Right atrium auricular region (tissue), 2 donors: ENCODE measurements at regions not wholly inside any gene's neighbourhood (a gene's known extent, or its start where the extent isn't known, plus 50 kb on each side); places are given as distances from the start of the nearest gene placed in this dataset.

Experiments used
- DNase-seq: peaks from one replicate; pipeline ENCODE4 v3.0.0-alpha.2; 2019; ENCODE audit warnings: low spot score
- H3K27ac ChIP-seq, 2 donors: fragments of 200-600 bp; sonication (generic); 1 replicate in 1 of 2; 2 replicates in 1 of 2; pipeline ENCODE4 v1.5.1; 2016 to 2019
- H3K27me3 ChIP-seq, 2 donors: fragments of 200-600 bp; sonication (generic); one replicate each; pipeline versions ENCODE4 v1.5.1 to v1.6.0; 2017 to 2019
- H3K36me3 ChIP-seq: fragments of 200-600 bp; sonication (generic); one replicate; pipeline ENCODE4 v1.5.1; 2016
- H3K4me1 ChIP-seq, 2 donors: fragments of 200-600 bp; sonication (generic); one replicate each; pipeline versions ENCODE4 v1.5.1 to v1.6.0; 2017 to 2019
- H3K4me3 ChIP-seq, 2 donors: fragments of 200-600 bp; sonication (generic); 1 replicate in 1 of 2; 2 replicates in 1 of 2; pipeline ENCODE4 v1.5.1; 2017 to 2019; ENCODE audit warnings: mild to moderate bottlenecking in 1 of 2, moderate library complexity in 1 of 2
- H3K9me3 ChIP-seq, 2 donors: fragments of 200-600 bp; sonication (generic); one replicate each; pipeline ENCODE4 v1.5.1; 2019
- TF ChIP-seq, protein P1 (sequence below), 2 donors: fragments of 200-600 bp; sonication (generic); IDR thresholded peaks; one replicate each; pipeline ENCODE4 v1.5.1; 2019; ENCODE audit warnings: antibody characterized with exemption in 2 of 2

DNA sequence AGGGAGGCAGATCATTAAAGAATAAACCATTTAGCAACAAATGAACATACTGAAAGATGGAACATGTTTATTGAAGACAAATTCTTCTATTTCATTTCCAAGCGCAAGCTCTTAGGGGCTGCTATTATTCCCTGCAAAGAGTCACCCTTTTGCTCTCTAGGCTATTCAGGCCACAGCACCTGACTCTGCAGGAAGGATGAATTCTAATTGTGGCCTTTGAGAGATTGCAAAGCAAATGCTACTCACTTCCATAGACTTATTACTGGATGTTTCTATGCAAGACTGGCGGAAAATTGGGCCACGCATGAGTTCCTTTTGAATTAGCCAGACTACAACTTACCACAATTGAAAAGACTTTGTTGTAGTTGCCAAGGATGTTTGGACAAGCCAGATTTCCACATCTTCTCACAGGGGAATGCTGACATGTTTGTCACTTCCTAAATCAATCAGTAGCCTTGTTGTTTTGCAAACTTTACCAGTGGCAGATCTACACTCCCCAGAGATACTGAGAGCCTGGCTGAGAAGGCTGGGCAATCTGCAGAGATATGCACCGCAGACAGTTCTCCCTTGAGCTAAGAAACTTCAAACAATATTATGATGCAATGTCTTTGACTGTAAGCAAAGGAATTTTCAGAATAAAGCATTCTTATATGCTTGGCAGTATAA is 334.3 kb upstream of the SYT1 start:
- no peaks in the 10 kb centered on the region for H3K27me3 ChIP-seq
- H3K4me1 ChIP-seq, result no peaks in the 10 kb centered on the region
- no peak overlapping the region for H3K4me3 ChIP-seq
- H3K27ac ChIP-seq, result no peak overlapping the region
- TF ChIP-seq, protein P1, sequence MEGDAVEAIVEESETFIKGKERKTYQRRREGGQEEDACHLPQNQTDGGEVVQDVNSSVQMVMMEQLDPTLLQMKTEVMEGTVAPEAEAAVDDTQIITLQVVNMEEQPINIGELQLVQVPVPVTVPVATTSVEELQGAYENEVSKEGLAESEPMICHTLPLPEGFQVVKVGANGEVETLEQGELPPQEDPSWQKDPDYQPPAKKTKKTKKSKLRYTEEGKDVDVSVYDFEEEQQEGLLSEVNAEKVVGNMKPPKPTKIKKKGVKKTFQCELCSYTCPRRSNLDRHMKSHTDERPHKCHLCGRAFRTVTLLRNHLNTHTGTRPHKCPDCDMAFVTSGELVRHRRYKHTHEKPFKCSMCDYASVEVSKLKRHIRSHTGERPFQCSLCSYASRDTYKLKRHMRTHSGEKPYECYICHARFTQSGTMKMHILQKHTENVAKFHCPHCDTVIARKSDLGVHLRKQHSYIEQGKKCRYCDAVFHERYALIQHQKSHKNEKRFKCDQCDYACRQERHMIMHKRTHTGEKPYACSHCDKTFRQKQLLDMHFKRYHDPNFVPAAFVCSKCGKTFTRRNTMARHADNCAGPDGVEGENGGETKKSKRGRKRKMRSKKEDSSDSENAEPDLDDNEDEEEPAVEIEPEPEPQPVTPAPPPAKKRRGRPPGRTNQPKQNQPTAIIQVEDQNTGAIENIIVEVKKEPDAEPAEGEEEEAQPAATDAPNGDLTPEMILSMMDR (IDR thresholded peaks at IDR 0.05), result no peak
- H3K36me3 ChIP-seq, result no peaks in the 10 kb centered on the region
- DNase-seq, result no peak
- no peaks in the 10 kb centered on the region for H3K9me3 ChIP-seq

DNA sequence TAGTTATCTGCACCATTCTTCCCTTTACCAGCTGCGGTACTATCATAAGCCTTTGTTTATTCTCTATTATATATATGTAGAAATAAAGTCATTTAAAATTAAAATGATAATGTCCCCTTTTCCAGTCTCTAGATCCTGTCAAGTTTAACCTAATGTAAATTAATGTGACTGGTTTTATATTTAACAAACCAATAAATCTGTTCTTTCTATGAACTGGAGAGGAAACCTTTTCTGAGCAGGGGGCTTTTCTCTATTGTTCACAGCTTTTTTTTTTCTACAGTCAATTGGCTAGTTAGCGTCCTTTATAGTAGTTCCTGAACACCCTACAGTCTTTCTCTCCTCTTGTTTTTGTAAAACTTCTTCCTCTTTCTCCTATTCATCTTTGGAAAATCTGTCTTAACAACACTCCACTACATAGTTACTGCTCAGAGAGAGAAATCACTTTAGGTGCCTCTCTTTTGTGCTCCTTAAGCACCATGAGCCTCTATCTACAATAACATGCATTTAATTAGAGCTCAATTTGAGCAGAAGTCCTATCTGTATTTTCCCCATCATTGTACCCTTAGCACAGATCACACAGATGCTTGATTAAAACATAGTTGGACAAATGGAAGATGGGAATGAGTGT is 332.6 kb upstream of the SYT1 start:
- TF ChIP-seq, protein P1 (IDR thresholded peaks at IDR 0.05), result no peak
- H3K27ac ChIP-seq, result no peak overlapping the region
- no peaks in the 10 kb centered on the region for H3K27me3 ChIP-seq
- no peak for DNase-seq
- no peaks in the 10 kb centered on the region for H3K4me1 ChIP-seq
- H3K36me3 ChIP-seq, result no peaks in the 10 kb centered on the region
- no peaks in the 10 kb centered on the region for H3K9me3 ChIP-seq
- H3K4me3 ChIP-seq, result no peak overlapping the region

DNA sequence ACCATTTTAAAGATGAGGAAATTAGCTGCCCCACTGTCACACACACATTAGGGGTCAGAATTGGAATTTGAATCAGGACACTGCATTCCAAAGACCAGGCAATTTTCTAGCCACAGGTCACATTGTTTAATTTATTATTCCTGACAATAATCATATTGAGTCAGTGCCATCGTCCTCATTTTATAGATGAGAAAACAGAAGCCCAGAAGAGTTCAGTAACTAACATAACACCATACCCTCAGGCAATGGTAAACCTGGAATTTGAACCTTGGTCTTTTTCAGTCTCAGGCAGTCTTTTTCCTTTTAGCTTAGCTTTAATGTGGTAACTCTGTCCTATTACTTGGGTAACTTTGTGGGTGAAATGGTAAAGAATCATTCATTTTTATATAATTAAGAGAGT is 330.3 kb upstream of the SYT1 start:
- Histone ChIP-seq H3K9me3 (no peaks in the 10 kb centered on the region), H3K4me3 (no peak overlapping the region), H3K27ac (no peak overlapping the region), H3K36me3 (no peaks in the 10 kb centered on the region), H3K4me1 (no peaks in the 10 kb centered on the region), H3K27me3 (no peaks in the 10 kb centered on the region)
- no peak for DNase-seq
- TF ChIP-seq, protein P1 (IDR thresholded peaks at IDR 0.05), result no peak

DNA sequence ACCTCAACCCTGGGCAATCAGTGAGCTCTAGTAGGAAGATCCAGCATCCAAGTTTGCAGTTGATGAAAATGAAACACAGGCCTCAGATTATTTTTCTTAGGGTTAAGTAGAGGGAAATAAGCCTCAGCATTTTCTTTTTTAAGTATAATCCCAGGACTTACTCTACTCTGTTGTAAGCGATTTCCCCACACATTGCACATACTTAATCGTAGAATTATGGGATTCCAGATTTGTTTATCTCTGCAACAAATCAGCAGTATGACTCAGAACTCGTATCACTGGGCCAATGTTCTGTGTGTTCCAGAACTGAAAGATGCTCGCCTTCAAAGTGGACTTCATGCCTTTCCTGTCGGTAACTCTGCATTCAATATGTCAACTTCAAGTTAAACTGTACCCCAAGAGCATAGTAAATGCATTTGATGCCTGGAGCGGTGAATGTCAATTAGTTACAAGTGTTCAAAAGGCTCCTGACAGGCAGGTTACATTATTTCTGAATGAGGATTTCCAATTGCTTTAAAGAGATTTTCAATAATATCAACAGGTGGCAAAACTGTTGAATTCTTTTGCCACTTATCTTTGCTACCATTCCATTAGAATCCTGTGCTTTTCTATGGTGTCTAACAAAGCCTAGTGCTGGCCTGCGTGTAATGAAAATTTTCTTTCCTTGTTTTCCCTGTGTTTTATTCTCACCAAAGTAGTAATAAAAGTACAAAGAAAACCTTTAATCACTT is 323.8 kb upstream of the SYT1 start:
- H3K27ac ChIP-seq, result no peak overlapping the region
- no peak overlapping the region for H3K4me3 ChIP-seq
- no peaks in the 10 kb centered on the region for H3K4me1 ChIP-seq
- TF ChIP-seq, protein P1 (IDR thresholded peaks at IDR 0.05), result no peak
- H3K9me3 ChIP-seq, result no peaks in the 10 kb centered on the region
- no peaks in the 10 kb centered on the region for H3K27me3 ChIP-seq
- no peaks in the 10 kb centered on the region for H3K36me3 ChIP-seq
- DNase-seq, result no peak

DNA sequence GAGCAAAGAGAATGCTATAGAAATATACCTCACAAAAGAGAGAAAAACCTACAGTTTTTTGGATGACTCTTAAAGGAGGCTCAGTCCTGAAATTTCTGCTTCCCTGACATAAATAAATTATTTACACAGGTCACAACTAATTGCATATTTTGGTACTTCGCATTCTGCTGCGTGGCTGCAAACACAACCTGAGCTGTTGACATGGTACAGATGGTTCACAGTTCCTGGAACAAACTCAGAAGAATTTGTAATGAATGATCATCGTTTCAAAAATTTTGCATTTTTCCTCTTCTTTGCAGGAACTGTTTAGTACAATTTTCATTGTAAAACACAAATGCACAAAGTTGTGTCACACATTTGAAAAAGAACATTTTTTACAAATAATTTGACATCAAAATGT is 313.7 kb upstream of the SYT1 start:
- Histone ChIP-seq H3K27ac (no peak overlapping the region), H3K27me3 (no peaks in the 10 kb centered on the region), H3K4me1 (no peaks in the 10 kb centered on the region), H3K4me3 (no peak overlapping the region), H3K36me3 (no peaks in the 10 kb centered on the region), H3K9me3 (no peaks in the 10 kb centered on the region)
- no peak for DNase-seq
- TF ChIP-seq, protein P1 (IDR thresholded peaks at IDR 0.05), result no peak
